Uterus (tissue), 2 donors: ENCODE measurements at regions not wholly inside any gene's neighbourhood (a gene's known extent, or its start where the extent isn't known, plus 50 kb on each side); places are given as distances from the start of the nearest gene placed in this dataset.

Source experiments
- POLR2A ChIP-seq, 2 donors: fragments of 450-650 bp; IDR thresholded peaks; one replicate each; pipeline ENCODE4 v1.6.1; 2016; ENCODE audit warnings: antibody characterized with exemption in 2 of 2, mild to moderate bottlenecking in 1 of 2, moderate library complexity in 1 of 2
- TF ChIP-seq, protein P1 (sequence below), 4 experiments: fragments of 200-600 bp in 2 of 4; fragments of 450-650 bp in 2 of 4; sonication (generic) in 2 of 4; IDR thresholded peaks; one replicate each; pipeline ENCODE4 v1.5.1; 2016 to 2019; ENCODE audit warnings: antibody characterized with exemption in 4 of 4, mild to moderate bottlenecking in 2 of 4, moderate library complexity in 1 of 4

DNA sequence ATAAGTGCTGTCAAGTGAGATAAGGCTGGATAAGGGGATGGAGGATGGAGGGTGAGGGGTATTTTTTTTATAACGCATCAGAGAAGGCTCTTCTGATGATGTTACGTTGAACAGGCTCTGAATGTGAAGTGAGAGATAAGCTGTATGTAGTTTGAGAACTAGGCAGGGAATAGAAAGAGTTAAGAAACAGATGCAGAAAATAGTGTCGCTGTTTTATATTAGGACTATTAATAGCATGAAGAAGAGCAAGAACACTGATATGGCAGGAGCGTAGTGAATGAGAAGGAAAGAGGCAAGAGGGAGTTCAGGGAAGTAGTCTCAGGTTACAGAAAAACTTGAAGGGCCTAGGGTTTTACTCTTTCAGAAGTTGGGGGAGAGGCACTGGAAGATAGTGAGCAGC is 59.8 kb downstream of the GPR88 start:
- no peak for TF ChIP-seq POLR2A (IDR thresholded peaks at IDR 0.05)
- TF ChIP-seq, protein P1, sequence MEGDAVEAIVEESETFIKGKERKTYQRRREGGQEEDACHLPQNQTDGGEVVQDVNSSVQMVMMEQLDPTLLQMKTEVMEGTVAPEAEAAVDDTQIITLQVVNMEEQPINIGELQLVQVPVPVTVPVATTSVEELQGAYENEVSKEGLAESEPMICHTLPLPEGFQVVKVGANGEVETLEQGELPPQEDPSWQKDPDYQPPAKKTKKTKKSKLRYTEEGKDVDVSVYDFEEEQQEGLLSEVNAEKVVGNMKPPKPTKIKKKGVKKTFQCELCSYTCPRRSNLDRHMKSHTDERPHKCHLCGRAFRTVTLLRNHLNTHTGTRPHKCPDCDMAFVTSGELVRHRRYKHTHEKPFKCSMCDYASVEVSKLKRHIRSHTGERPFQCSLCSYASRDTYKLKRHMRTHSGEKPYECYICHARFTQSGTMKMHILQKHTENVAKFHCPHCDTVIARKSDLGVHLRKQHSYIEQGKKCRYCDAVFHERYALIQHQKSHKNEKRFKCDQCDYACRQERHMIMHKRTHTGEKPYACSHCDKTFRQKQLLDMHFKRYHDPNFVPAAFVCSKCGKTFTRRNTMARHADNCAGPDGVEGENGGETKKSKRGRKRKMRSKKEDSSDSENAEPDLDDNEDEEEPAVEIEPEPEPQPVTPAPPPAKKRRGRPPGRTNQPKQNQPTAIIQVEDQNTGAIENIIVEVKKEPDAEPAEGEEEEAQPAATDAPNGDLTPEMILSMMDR (IDR thresholded peaks at IDR 0.05) = no peak
